Caco-2 (cell line): ENCODE measurements at regions not wholly inside any gene's neighbourhood (a gene's known extent, or its start where the extent isn't known, plus 50 kb on each side); places are given as distances from the start of the nearest gene placed in this dataset.

Experiments
- BruUV-seq: library from RNA; stranded (reverse); fragments of 400-500 nt; replicated peaks from 2 replicates; lab custom pipeline; 2021; lab: Mats Ljungman, UMichigan
- CTCF ChIA-PET: fragments of 300-600 bp; sonication (Branson Sonifier 250); formaldehyde crosslinking; loops from one replicate; lab custom pipeline; 2022; ENCODE audit warnings: antibody characterized with exemption; lab: Charles Lee
- POLR2A ChIA-PET: fragments of 300-600 bp; sonication (Branson Sonifier 250); formaldehyde crosslinking; loops from one replicate; lab custom pipeline; 2022; ENCODE audit warnings: antibody characterized with exemption; lab: Charles Lee
- DNase-seq, 2 experiments: peaks; one replicate each; pipeline versions ENCODE4 v3.0.0 to v3.0.0-alpha.2; 2020 to 2022
- H3K27me3 ChIP-seq: replicated peaks from 2 replicates; pipeline ENCODE4 v1.6.0; 2011; ENCODE audit warnings: low read length; ENCODE audit not compliant: control insufficient read depth, insufficient read depth
- H3K36me3 ChIP-seq: 2 replicates; pipeline ENCODE4 v1.5.1; 2011; ENCODE audit warnings: low read length; ENCODE audit not compliant: control insufficient read depth, insufficient read depth
- H3K4me1 ChIP-seq: fragments of 250-450 bp; sonication (Bioruptor Pico); 2 replicates; pipeline ENCODE4 v1.5.1; 2020; ENCODE audit warnings: mild to moderate bottlenecking
- H3K4me3 ChIP-seq: 2 replicates; pipeline ENCODE4 v1.5.1; 2011; ENCODE audit warnings: low read depth, mild to moderate bottlenecking, control low read depth, low read length
- H3K9me3 ChIP-seq: fragments of 250-450 bp; sonication (Bioruptor Pico); 2 replicates; pipeline ENCODE4 v1.5.1; 2020; ENCODE audit warnings: mild to moderate bottlenecking, moderate library complexity
- H3K27ac Mint-ChIP-seq: one replicate; pipeline ENCODE4 v1.8.0; 2022; ENCODE audit warnings: mixed read lengths; ENCODE audit not compliant: unreplicated experiment
- H3K27me3 Mint-ChIP-seq: one replicate; pipeline ENCODE4 v1.8.0; 2022; ENCODE audit warnings: mixed read lengths; ENCODE audit not compliant: insufficient read depth, unreplicated experiment
- H3K36me3 Mint-ChIP-seq: one replicate; pipeline ENCODE4 v1.8.0; 2022; ENCODE audit warnings: mild to moderate bottlenecking, mixed read lengths; ENCODE audit not compliant: insufficient read depth, unreplicated experiment
- H3K4me1 Mint-ChIP-seq: one replicate; pipeline ENCODE4 v1.8.0; 2022; ENCODE audit warnings: low read depth, mixed read lengths; ENCODE audit not compliant: unreplicated experiment
- H3K4me3 Mint-ChIP-seq: one replicate; pipeline ENCODE4 v1.8.0; 2022; ENCODE audit warnings: mild to moderate bottlenecking, moderate library complexity, mixed read lengths; ENCODE audit not compliant: unreplicated experiment
- H3K9me3 Mint-ChIP-seq: one replicate; pipeline ENCODE4 v1.8.0; 2022; ENCODE audit warnings: mixed read lengths; ENCODE audit not compliant: unreplicated experiment
- intact Hi-C: fragments of 100-400 bp; cut with micrococcal nuclease; formaldehyde crosslinking; loops from one replicate; pipeline ENCODE4 v1.10.0; 2022; ENCODE audit not compliant: unreplicated experiment
- TF ChIP-seq, protein P1 (sequence below), 2 experiments: fragments of 200-600 bp in 1 of 2; IDR thresholded peaks; 1 replicate in 1 of 2; 2 replicates in 1 of 2; pipeline versions ENCODE4 v1.5.1 to v1.8.0; 2011 to 2022; ENCODE audit warnings: antibody characterized with exemption in 1 of 2, control low read depth in 1 of 2, inconsistent platforms in 1 of 2, low read depth in 1 of 2, low read length in 1 of 2, mild to moderate bottlenecking in 1 of 2, moderate library complexity in 1 of 2; ENCODE audit not compliant: insufficient read depth in 1 of 2, severe bottlenecking in 1 of 2, unreplicated experiment in 1 of 2

DNA sequence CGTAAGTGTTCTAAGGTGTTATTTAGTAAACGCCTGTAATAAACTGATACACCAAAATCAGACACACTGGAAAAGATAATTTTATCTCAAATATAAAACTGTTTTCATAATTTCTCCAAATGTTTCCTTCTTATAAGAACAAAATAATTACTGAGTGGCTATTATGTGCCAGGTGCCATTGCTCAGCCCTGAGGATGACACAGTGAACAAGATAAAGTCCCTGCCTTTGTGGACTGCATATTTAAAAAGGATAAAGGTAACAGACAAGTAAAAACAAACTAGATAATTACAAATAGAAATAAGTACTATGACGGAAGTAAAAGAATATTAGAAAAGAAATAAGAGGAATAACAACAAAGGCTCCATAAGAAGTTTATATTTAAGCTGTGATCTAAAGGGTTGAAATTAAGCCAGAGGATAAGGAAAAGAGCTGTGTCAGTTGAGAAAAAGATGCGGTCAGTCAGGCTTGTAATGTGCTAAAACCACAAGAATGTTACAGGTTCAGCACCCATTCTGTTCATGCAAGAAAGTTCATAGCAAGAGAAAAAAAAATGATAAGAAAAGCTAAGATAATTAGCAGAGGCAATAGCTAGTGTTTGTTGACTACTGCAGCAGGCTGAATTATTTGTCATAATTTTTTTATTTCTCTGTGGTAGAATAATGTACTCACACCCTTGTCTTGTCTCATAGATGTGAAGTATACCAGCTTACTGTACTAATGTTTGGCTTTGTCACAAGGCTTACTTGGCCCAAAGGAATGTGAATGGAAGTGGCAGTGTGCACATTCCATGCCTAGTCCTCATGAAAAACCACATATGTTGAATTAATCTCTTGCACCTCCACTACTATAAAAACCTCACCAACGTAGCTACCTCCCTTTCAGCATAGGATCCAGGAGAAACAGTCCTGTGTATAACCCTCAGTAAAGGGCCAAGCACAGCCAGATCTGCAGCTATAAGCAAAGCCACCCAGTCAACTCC, 75.1 kb downstream of the CRPPA start:
- no peak overlapping the region for H3K27ac Mint-ChIP-seq
- POLR2A ChIA-PET: no interaction called here
- Histone ChIP-seq H3K36me3 (no peaks in the 10 kb centered on the region), H3K27me3 (no peaks in the 10 kb centered on the region), H3K4me1 (peaks cover 17% of the 10 kb centered on the region), H3K4me3 (no peak overlapping the region), H3K9me3 (peaks cover 7% of the 10 kb centered on the region; the same call in 1 of the 2 replicates)
- H3K4me1 Mint-ChIP-seq: peaks cover 7% of the 10 kb centered on the region
- BruUV-seq: no TSS peak
- peaks cover 5% of the 10 kb centered on the region for H3K36me3 Mint-ChIP-seq
- no peak overlapping the region for H3K4me3 Mint-ChIP-seq
- H3K27me3 Mint-ChIP-seq: no peaks in the 10 kb centered on the region
- peaks cover 40% of the 10 kb centered on the region for H3K9me3 Mint-ChIP-seq
- TF ChIP-seq, protein P1, sequence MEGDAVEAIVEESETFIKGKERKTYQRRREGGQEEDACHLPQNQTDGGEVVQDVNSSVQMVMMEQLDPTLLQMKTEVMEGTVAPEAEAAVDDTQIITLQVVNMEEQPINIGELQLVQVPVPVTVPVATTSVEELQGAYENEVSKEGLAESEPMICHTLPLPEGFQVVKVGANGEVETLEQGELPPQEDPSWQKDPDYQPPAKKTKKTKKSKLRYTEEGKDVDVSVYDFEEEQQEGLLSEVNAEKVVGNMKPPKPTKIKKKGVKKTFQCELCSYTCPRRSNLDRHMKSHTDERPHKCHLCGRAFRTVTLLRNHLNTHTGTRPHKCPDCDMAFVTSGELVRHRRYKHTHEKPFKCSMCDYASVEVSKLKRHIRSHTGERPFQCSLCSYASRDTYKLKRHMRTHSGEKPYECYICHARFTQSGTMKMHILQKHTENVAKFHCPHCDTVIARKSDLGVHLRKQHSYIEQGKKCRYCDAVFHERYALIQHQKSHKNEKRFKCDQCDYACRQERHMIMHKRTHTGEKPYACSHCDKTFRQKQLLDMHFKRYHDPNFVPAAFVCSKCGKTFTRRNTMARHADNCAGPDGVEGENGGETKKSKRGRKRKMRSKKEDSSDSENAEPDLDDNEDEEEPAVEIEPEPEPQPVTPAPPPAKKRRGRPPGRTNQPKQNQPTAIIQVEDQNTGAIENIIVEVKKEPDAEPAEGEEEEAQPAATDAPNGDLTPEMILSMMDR (IDR thresholded peaks at IDR 0.05; ENCODE audit: insufficient read depth in 1 of 2, low read depth in 1 of 2, low read length in 1 of 2, severe bottlenecking in 1 of 2, unreplicated experiment in 1 of 2): no peak
- DNase-seq: no peak
- intact Hi-C loops: no loop called here
- CTCF ChIA-PET: no interaction called here

DNA sequence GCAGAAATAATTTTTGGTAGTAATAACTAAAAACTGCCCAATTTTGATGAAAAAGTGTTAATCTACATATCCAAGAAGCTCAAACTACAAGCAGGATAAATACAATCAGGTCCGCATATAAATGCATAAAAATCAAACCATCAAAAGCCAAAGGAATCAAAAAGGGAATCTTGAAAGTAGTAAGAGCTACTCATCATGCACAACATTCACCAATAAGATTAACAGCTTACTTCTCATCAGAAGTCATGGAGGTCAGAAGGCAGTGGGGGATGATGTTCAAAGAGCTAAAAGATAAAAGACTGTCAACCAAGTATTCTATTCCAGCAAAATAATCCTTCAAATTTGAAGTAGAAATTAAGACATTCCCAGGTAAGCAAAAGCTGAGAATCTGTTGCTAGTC, 76.4 kb downstream of the CRPPA start:
- H3K4me1 ChIP-seq: peaks cover 17% of the 10 kb centered on the region
- H3K27me3 ChIP-seq: no peaks in the 10 kb centered on the region
- Mint-ChIP-seq H3K36me3 (peaks cover 5% of the 10 kb centered on the region), H3K27ac (no peak overlapping the region), H3K4me1 (peaks cover 7% of the 10 kb centered on the region), H3K9me3 (peaks cover 27% of the 10 kb centered on the region), H3K27me3 (no peaks in the 10 kb centered on the region), H3K4me3 (no peak overlapping the region)
- H3K4me3 ChIP-seq: no peak overlapping the region
- peaks cover 7% of the 10 kb centered on the region; the same call in 1 of the 2 replicates for H3K9me3 ChIP-seq
- H3K36me3 ChIP-seq: no peaks in the 10 kb centered on the region
- TF ChIP-seq, protein P1 (IDR thresholded peaks at IDR 0.05; ENCODE audit: insufficient read depth in 1 of 2, low read depth in 1 of 2, low read length in 1 of 2, severe bottlenecking in 1 of 2, unreplicated experiment in 1 of 2): no peak
- POLR2A ChIA-PET: no interaction called here
- DNase-seq: no peak
- CTCF ChIA-PET: interaction anchor here (0.6 kb wide), 1 partner anchor 714 kb away, joined by 6 read pairs; no protein-coding TSS in a partner anchor
- no TSS peak for BruUV-seq
- intact Hi-C loops: no loop called here

DNA sequence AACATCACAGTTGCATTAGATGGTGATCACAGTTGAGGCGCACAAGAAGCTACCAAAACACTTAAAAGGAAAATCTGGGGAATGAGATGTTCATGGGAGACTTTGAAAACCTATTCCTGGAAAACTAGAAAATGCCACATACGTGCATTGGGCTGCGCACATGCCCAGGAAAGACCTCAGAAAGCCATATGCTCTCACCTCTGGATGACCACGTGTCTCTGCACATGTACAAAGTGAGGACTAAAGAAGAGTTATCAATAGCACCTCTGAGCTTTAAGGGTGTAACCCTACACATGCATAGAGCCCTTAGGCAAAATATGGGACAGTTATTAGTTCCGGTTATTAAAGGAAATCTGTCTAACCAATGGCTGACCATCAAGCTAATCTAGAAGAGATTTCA, 77.7 kb downstream of the CRPPA start:
- Mint-ChIP-seq H3K27me3 (no peaks in the 10 kb centered on the region), H3K4me1 (peaks cover 7% of the 10 kb centered on the region), H3K36me3 (peaks cover 5% of the 10 kb centered on the region), H3K4me3 (no peak overlapping the region), H3K27ac (no peak overlapping the region), H3K9me3 (peaks cover 18% of the 10 kb centered on the region)
- TF ChIP-seq, protein P1 (IDR thresholded peaks at IDR 0.05; ENCODE audit: insufficient read depth in 1 of 2, low read depth in 1 of 2, low read length in 1 of 2, severe bottlenecking in 1 of 2, unreplicated experiment in 1 of 2): no peak
- ChIA-PET POLR2A (no interaction called here), CTCF (no interaction called here)
- H3K4me1 ChIP-seq: peaks cover 17% of the 10 kb centered on the region
- BruUV-seq: no TSS peak
- no peak overlapping the region for H3K4me3 ChIP-seq
- no peaks in the 10 kb centered on the region for H3K36me3 ChIP-seq
- peaks cover 7% of the 10 kb centered on the region; the same call in 1 of the 2 replicates for H3K9me3 ChIP-seq
- H3K27me3 ChIP-seq: no peaks in the 10 kb centered on the region
- intact Hi-C loops: no loop called here
- DNase-seq: no peak
